Upper lobe of right lung (tissue), 1 donor: ENCODE measurements at regions not wholly inside any gene's neighbourhood (a gene's known extent, or its start where the extent isn't known, plus 50 kb on each side); places are given as distances from the start of the nearest gene placed in this dataset.

ENCODE experiments used
- ATAC-seq: fragments of 200-7000 bp; cut with Tn5 transposase; one replicate; pipeline ENCODE4 v1.9.1; 2020; ENCODE audit warnings: mild to moderate bottlenecking, moderate library complexity
- DNase-seq: peaks from one replicate; pipeline ENCODE4 v3.0.0-alpha.2; 2020
- H3K27ac ChIP-seq: fragments of 200-600 bp; one replicate; pipeline ENCODE4 v1.8.0; 2022
- H3K27me3 ChIP-seq: fragments of 200-600 bp; one replicate; pipeline ENCODE4 v1.8.0; 2022; ENCODE audit warnings: mild to moderate bottlenecking
- H3K36me3 ChIP-seq: fragments of 200-600 bp; one replicate; pipeline ENCODE4 v1.8.0; 2022
- H3K4me1 ChIP-seq: fragments of 200-600 bp; one replicate; pipeline ENCODE4 v1.8.0; 2022
- H3K4me3 ChIP-seq: fragments of 200-600 bp; one replicate; pipeline ENCODE4 v1.8.0; 2022; ENCODE audit warnings: mild to moderate bottlenecking
- H3K9me3 ChIP-seq: fragments of 200-600 bp; one replicate; pipeline ENCODE4 v1.8.0; 2022
- CTCF ChIP-seq: fragments of 200-600 bp; IDR thresholded peaks from one replicate; pipeline ENCODE4 v1.8.0; 2022; ENCODE audit warnings: antibody characterized with exemption
- intact Hi-C: fragments of 100-400 bp; cut with DNase I; formaldehyde crosslinking; loops from one replicate; pipeline ENCODE4 v1.11.0; 2022
- donor health status: DM: no; HTN: yes; CAD: no; lungs with severe emphysema.

DNA sequence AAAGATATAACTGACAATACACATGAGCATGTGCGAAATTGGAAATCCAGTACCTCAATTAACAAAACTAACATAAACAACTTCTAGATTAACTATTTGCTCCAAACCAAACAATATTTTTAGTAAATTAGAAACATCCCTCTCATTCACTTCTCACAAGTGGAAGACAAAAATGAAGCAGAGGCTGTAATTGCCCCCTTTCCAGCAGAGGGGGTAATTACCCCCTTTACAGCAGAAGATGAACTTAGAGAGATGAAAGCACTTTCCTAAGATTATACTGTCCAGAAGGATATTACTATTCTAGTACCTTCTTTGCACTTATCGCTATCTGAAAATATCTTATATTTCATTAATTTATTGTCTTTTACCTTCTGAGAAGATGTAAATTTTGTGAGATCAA is 1025.2 kb downstream of the FSCB start:
- H3K27me3 ChIP-seq: no peaks in the 10 kb centered on the region
- no peak overlapping the region for H3K4me3 ChIP-seq
- ATAC-seq (no peak), DNase-seq (no peak)
- intact Hi-C loops: no loop called here
- H3K27ac ChIP-seq: no peak overlapping the region
- no peaks in the 10 kb centered on the region for H3K4me1 ChIP-seq
- no peaks in the 10 kb centered on the region for H3K9me3 ChIP-seq
- TF ChIP-seq CTCF: no peak
- no peaks in the 10 kb centered on the region for H3K36me3 ChIP-seq

- intact Hi-C loops: no loop called here
Observed at GRCh38 chr14:43480976-43481375, 1026.1 kb downstream of the FSCB start.

GRCh38 chr14:43479596-43480195 is 1027.4 kb downstream of the FSCB start:
- Histone ChIP-seq H3K4me1 (no peaks in the 10 kb centered on the region), H3K4me3 (no peak overlapping the region), H3K9me3 (no peaks in the 10 kb centered on the region), H3K27me3 (no peaks in the 10 kb centered on the region), H3K36me3 (no peaks in the 10 kb centered on the region), H3K27ac (no peak overlapping the region)
- intact Hi-C loops: no loop called here
- DNase-seq: no peak
- no peak for TF ChIP-seq CTCF
- ATAC-seq: no peak

More at GRCh38 chr14:43480976-43481375, 1026.1 kb downstream of the FSCB start:
- ATAC-seq (no peak), DNase-seq (no peak)
- no peaks in the 10 kb centered on the region for H3K4me1 ChIP-seq
- no peaks in the 10 kb centered on the region for H3K9me3 ChIP-seq
- H3K36me3 ChIP-seq: no peaks in the 10 kb centered on the region
- H3K27me3 ChIP-seq: no peaks in the 10 kb centered on the region
- H3K27ac ChIP-seq: no peak overlapping the region
- TF ChIP-seq CTCF: no peak
- H3K4me3 ChIP-seq: no peak overlapping the region

DNA sequence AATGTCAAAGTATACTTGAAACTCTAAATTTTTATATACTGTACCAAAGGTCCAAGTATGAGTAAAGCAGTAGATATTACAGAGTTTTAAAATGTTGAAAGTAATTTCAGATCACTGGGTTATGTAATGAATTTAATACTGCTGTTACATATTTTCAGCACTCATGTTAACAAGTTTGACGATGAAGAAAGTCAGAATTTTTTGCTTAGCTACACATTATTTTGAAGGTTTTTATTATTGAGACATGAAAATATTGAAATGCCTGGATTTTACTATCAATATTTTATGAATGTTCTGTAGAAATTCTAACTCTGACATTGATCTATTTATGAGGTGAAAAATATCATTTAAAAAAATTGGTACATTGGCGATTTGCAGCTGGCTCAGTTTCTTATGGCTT is 1030.3 kb downstream of the FSCB start:
- no peak for TF ChIP-seq CTCF
- no peaks in the 10 kb centered on the region for H3K36me3 ChIP-seq
- H3K4me1 ChIP-seq: no peaks in the 10 kb centered on the region
- no peak overlapping the region for H3K27ac ChIP-seq
- no peaks in the 10 kb centered on the region for H3K9me3 ChIP-seq
- no peaks in the 10 kb centered on the region for H3K27me3 ChIP-seq
- intact Hi-C loops: no loop called here
- DNase-seq (no peak), ATAC-seq (no peak)
- no peak overlapping the region for H3K4me3 ChIP-seq

DNA sequence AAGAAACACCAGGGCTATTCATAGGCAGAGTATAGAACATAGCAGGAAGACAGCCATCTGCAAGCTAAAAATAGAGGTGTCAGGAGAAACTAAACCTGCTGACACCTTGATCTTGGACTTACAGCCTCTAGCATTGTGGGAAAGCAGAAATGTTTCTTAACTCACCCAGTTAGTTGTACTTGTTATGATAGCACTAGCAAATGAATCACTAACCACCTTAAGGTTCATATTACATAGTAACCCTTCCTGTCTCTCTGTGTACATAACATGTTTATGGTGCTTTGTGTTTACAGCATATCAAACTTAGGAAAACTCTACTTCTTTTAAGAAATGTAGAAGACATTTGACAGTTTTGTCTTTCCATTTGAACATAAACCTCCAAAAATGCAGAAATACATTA is 1031.3 kb downstream of the FSCB start:
- Histone ChIP-seq H3K4me1 (no peaks in the 10 kb centered on the region), H3K4me3 (no peak overlapping the region), H3K27me3 (no peaks in the 10 kb centered on the region), H3K36me3 (no peaks in the 10 kb centered on the region), H3K27ac (no peak overlapping the region), H3K9me3 (no peaks in the 10 kb centered on the region)
- DNase-seq: no peak
- intact Hi-C loops: no loop called here
- no peak for ATAC-seq
- no peak for TF ChIP-seq CTCF

- no peak overlapping the region for H3K4me3 ChIP-seq
- H3K27ac ChIP-seq: no peak overlapping the region
- ATAC-seq (no peak), DNase-seq (no peak)
- no peaks in the 10 kb centered on the region for H3K4me1 ChIP-seq
- no peaks in the 10 kb centered on the region for H3K36me3 ChIP-seq
- no peak for TF ChIP-seq CTCF
- no peaks in the 10 kb centered on the region for H3K27me3 ChIP-seq
- intact Hi-C loops: no loop called here
- H3K9me3 ChIP-seq: no peaks in the 10 kb centered on the region
Observed at GRCh38 chr14:43471595-43471994, 1035.5 kb downstream of the FSCB start.
